OCI-LY3 (cell line): ENCODE measurements at regions not wholly inside any gene's neighbourhood (a gene's known extent, or its start where the extent isn't known, plus 50 kb on each side); places are given as distances from the start of the nearest gene placed in this dataset.

Experiments used
- EZH2phosphoT487 ChIP-seq: fragments of 200-600 bp; shearing (Covaris generic); IDR thresholded peaks from 2 replicates; pipeline ENCODE4 v1.6.1; 2018; ENCODE audit warnings: antibody characterized with exemption, mixed run types, low read depth
- TF ChIP-seq, protein P1 (sequence below): fragments of 200-600, 300-600 bp; sonication (generic); IDR thresholded peaks from 2 replicates; pipeline ENCODE4 v1.5.1; 2014; ENCODE audit warnings: antibody characterized with exemption, low read length, low read depth

DNA sequence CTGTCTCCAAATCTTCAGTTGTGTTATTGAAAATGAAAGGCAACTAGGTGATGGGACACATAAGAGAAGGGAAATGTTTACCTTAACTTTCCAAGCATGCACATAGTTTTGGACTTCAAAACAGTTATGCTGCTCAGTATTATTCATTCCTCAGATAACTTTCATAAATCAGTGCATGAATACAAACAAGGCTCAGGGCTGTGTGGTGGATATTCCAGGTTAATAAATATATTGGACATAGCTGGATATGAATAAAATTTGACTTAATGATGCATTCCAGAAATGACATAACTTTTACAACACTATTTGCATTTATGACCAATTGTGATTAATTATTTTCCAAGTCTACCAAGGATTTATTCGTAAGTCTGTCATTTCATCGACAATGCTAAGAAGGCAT is 301.2 kb upstream of the ZNF804A start:
- TF ChIP-seq, protein P1, sequence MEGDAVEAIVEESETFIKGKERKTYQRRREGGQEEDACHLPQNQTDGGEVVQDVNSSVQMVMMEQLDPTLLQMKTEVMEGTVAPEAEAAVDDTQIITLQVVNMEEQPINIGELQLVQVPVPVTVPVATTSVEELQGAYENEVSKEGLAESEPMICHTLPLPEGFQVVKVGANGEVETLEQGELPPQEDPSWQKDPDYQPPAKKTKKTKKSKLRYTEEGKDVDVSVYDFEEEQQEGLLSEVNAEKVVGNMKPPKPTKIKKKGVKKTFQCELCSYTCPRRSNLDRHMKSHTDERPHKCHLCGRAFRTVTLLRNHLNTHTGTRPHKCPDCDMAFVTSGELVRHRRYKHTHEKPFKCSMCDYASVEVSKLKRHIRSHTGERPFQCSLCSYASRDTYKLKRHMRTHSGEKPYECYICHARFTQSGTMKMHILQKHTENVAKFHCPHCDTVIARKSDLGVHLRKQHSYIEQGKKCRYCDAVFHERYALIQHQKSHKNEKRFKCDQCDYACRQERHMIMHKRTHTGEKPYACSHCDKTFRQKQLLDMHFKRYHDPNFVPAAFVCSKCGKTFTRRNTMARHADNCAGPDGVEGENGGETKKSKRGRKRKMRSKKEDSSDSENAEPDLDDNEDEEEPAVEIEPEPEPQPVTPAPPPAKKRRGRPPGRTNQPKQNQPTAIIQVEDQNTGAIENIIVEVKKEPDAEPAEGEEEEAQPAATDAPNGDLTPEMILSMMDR = no peak
- no peak for TF ChIP-seq EZH2phosphoT487
